Astrocyte (in vitro differentiated cells and primary cell): ENCODE measurements at regions not wholly inside any gene's neighbourhood (a gene's known extent, or its start where the extent isn't known, plus 50 kb on each side); places are given as distances from the start of the nearest gene placed in this dataset.

Experiments
- CTCF ChIP-seq: IDR thresholded peaks from 2 replicates; pipeline ENCODE4 v1.5.1; 2011; ENCODE audit warnings: low read depth, mild to moderate bottlenecking, inconsistent platforms, low read length, moderate library complexity; ENCODE audit not compliant: insufficient read depth
- EZH2 ChIP-seq: IDR thresholded peaks from 2 replicates; pipeline ENCODE4 v1.6.1; 2012; ENCODE audit warnings: mild to moderate bottlenecking, low read length, inconsistent platforms; ENCODE audit not compliant: insufficient read depth

DNA sequence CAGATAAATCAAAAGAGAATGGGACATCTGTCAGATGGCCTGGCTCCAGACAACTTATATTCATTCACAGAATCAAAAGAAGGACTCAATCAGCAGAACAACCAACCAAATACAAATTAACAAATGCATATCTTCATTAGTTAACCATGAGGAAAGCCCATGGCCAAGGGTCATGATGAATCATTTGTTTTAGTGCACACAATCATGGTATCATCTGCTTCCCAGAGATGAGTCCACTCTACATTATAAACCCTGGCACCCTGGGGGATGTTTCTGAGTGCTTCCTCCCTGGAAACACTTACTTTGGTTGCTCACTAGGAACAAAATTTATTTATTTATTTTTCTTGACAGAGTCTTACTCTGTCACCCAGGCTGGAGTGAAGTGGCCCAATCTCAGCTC, 453.3 kb upstream of the HS3ST1 start:
- TF ChIP-seq CTCF (no peak), EZH2 (no peak)
